WTC11 (cell line): ENCODE measurements at regions not wholly inside any gene's neighbourhood (a gene's known extent, or its start where the extent isn't known, plus 50 kb on each side); places are given as distances from the start of the nearest gene placed in this dataset.

Source experiments
- TCF7 ChIP-seq: sonication (generic); formaldehyde crosslinking; IDR thresholded peaks from 2 replicates; pipeline ENCODE4 v1.8.0; 2022; ENCODE audit warnings: mild to moderate bottlenecking, low read depth, missing genetic modification reagents, moderate library complexity
- TEAD1 ChIP-seq: sonication (generic); formaldehyde crosslinking; IDR thresholded peaks from 2 replicates; pipeline ENCODE4 v1.8.0; 2022; ENCODE audit warnings: mild to moderate bottlenecking, missing genetic modification reagents
- ZNF121 ChIP-seq: sonication (generic); formaldehyde crosslinking; IDR thresholded peaks from 2 replicates; pipeline ENCODE4 v1.8.0; 2023; ENCODE audit warnings: missing genetic modification reagents
- TF ChIP-seq, protein P1 (sequence below): sonication (generic); formaldehyde crosslinking; IDR thresholded peaks from 2 replicates; pipeline ENCODE4 v1.8.0; 2022; ENCODE audit warnings: mild to moderate bottlenecking, missing genetic modification reagents
- TF ChIP-seq, protein P2 (sequence below): fragments of 200-600 bp; IDR thresholded peaks from 2 replicates; pipeline ENCODE4 v1.8.0; 2022; ENCODE audit warnings: antibody characterized with exemption
- TF ChIP-seq, protein P3 (sequence below): sonication (generic); formaldehyde crosslinking; conservative IDR thresholded peaks from 2 replicates; pipeline ENCODE4 v1.8.1; 2022; ENCODE audit warnings: mild to moderate bottlenecking, missing genetic modification reagents

DNA sequence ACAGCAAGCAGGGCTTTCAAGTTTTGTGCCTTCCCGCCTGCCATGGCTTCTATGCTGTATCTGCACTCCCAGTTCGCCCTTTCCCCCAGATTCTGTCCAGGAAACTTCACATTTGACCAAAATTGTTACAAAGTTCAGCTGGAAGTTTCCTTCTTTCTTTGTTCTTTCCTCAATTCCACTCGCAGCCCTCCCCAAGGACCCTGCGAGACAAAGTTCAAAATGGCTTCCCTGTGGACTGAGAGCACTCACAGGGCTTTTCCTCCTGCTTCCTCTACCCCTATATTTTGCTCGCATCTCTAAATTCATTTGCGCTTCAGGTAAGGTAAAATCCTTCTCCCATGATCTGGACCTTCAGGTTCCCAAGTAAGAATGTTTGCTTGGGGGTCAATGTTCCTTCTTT lies 1348.4 kb upstream of the B3GALT2 start:
- TF ChIP-seq, protein P1, sequence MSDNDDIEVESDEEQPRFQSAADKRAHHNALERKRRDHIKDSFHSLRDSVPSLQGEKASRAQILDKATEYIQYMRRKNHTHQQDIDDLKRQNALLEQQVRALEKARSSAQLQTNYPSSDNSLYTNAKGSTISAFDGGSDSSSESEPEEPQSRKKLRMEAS (CRISPR knock-in tag) = no peak
- TF ChIP-seq, protein P2, sequence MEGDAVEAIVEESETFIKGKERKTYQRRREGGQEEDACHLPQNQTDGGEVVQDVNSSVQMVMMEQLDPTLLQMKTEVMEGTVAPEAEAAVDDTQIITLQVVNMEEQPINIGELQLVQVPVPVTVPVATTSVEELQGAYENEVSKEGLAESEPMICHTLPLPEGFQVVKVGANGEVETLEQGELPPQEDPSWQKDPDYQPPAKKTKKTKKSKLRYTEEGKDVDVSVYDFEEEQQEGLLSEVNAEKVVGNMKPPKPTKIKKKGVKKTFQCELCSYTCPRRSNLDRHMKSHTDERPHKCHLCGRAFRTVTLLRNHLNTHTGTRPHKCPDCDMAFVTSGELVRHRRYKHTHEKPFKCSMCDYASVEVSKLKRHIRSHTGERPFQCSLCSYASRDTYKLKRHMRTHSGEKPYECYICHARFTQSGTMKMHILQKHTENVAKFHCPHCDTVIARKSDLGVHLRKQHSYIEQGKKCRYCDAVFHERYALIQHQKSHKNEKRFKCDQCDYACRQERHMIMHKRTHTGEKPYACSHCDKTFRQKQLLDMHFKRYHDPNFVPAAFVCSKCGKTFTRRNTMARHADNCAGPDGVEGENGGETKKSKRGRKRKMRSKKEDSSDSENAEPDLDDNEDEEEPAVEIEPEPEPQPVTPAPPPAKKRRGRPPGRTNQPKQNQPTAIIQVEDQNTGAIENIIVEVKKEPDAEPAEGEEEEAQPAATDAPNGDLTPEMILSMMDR = no peak
- TF ChIP-seq, protein P3, sequence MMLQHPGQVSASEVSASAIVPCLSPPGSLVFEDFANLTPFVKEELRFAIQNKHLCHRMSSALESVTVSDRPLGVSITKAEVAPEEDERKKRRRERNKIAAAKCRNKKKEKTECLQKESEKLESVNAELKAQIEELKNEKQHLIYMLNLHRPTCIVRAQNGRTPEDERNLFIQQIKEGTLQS = no peak
- no peak for TF ChIP-seq TEAD1
- TF ChIP-seq TCF7 (CRISPR knock-in tag) = no peak
- TF ChIP-seq ZNF121 = no peak
